ENCODE measurements at regions not wholly inside any gene's neighbourhood (a gene's known extent, or its start where the extent isn't known, plus 50 kb on each side); places are given as distances from the start of the nearest gene placed in this dataset.

GRCh38 chr1:207963427-207964194 is 52.7 kb upstream of the CD34 start (continued):
- TF ChIP-seq TCF7 (IDR thresholded peaks at IDR 0.05; ENCODE audit: low read depth) (peak; percentile 12; the same call in 1 of the 2 replicates), GATAD2A (CRISPR knock-in tag; IDR thresholded peaks at IDR 0.05) (peak; percentile 81), TFDP1 (CRISPR knock-in tag; IDR thresholded peaks at IDR 0.05; ENCODE audit: borderline replicate concordance) (no peak; the same call in 1 of the 2 replicates), KLF15 (CRISPR knock-in tag; IDR thresholded peaks at IDR 0.05; ENCODE audit: borderline replicate concordance) (no peak), ZGPAT (CRISPR knock-in tag; IDR thresholded peaks at IDR 0.05) (peak; percentile 84), PRDM4 (CRISPR knock-in tag; IDR thresholded peaks at IDR 0.05; ENCODE audit: borderline replicate concordance) (no peak), SETDB1 (CRISPR knock-in tag; IDR thresholded peaks at IDR 0.05; ENCODE audit: borderline replicate concordance) (0 out of 2 replicates have a peak, but pooled peaks have one; percentile 3), EED (CRISPR knock-in tag; IDR thresholded peaks at IDR 0.05) (no peak), HDAC2 (CRISPR knock-in tag; IDR thresholded peaks at IDR 0.05) (peak; percentile 63), ZNF318 (CRISPR knock-in tag; IDR thresholded peaks at IDR 0.05) (no peak), MYPOP (CRISPR knock-in tag; IDR thresholded peaks at IDR 0.05) (peak; percentile 79; the same call in 1 of the 2 replicates)
